Left ventricle myocardium inferior (tissue), 1 donor: ENCODE measurements at regions not wholly inside any gene's neighbourhood (a gene's known extent, or its start where the extent isn't known, plus 50 kb on each side); places are given as distances from the start of the nearest gene placed in this dataset.

Experiments used
- DNase-seq: peaks from one replicate; pipeline ENCODE4 v3.0.0-alpha.2; 2020
- H3K27ac ChIP-seq: fragments of 200-600 bp; replicated peaks from 2 replicates; pipeline ENCODE4 v1.8.0; 2021
- H3K27me3 ChIP-seq: fragments of 200-600 bp; 2 replicates; pipeline ENCODE4 v1.8.0; 2021; ENCODE audit warnings: low read depth
- H3K36me3 ChIP-seq: fragments of 200-600 bp; 2 replicates; pipeline ENCODE4 v1.8.0; 2021
- H3K4me1 ChIP-seq: fragments of 200-600 bp; 2 replicates; pipeline ENCODE4 v1.8.0; 2021
- H3K4me3 ChIP-seq: fragments of 200-600 bp; 2 replicates; pipeline ENCODE4 v1.8.0; 2021; ENCODE audit warnings: mild to moderate bottlenecking, moderate library complexity
- H3K9me3 ChIP-seq: fragments of 200-600 bp; replicated peaks from 2 replicates; pipeline ENCODE4 v1.8.0; 2021
- CTCF ChIP-seq: fragments of 200-600 bp; IDR thresholded peaks from 2 replicates; pipeline ENCODE4 v1.8.0; 2021; ENCODE audit warnings: antibody characterized with exemption, mild to moderate bottlenecking, borderline replicate concordance
- intact Hi-C: fragments of 100-400 bp; cut with micrococcal nuclease; formaldehyde crosslinking; loops from one replicate; pipeline ENCODE4 v1.11.0; 2022
- donor health status: DM: no; HTN: yes; CAD: no; lungs with severe emphysema.

DNA sequence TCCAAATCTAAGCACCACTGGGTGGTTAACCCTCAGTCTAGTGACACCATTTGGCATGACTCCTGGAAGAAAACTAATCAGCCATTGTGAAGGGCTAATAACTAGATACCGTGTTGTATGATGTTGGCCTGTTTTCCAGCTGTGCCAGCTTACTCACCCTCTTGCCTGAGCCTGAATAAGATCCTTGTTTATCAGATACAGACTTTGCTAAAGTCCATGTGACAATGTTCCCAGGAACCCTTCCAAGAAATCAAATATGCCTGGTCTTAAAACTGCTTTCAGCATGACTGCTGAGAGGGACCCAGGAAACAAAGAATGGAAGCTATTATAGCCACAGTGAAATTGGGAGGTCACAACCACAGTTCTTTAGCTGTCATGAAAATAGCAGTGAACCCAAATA is 640.8 kb upstream of the INTU start:
- Histone ChIP-seq H3K27ac (no peak overlapping the region), H3K27me3 (no peaks in the 10 kb centered on the region), H3K4me1 (no peaks in the 10 kb centered on the region), H3K9me3 (peaks cover 14% of the 10 kb centered on the region), H3K36me3 (no peaks in the 10 kb centered on the region), H3K4me3 (no peak overlapping the region)
- no peak for TF ChIP-seq CTCF
- intact Hi-C loops = no loop called here
- no peak for DNase-seq

DNA sequence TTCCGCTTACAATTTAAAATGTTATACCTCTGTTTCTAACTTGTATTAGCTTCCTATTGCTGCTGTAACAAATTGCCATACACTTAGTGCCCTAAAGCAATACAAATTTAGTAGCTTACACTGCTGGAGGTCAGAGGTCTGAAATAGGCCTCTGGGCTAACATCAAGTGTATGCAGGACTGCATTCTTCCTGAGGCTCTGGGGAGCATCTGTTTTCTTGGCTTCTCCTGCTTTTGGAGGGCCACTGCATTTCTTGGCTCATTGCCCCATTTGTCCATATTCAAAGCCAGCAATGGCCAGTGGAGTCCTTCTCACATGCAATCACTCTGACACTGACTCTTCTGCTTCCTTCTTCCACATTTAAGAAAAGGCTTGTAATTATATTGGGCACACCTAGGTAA is 639.8 kb upstream of the INTU start:
- intact Hi-C loops = no loop called here

GRCh38 chr4:126993351-126993750 is 639.4 kb upstream of the INTU start:
- no peak for TF ChIP-seq CTCF
- DNase-seq = no peak
- Histone ChIP-seq H3K36me3 (no peaks in the 10 kb centered on the region), H3K27me3 (no peaks in the 10 kb centered on the region), H3K4me1 (no peaks in the 10 kb centered on the region), H3K4me3 (no peak overlapping the region), H3K9me3 (peaks cover 4% of the 10 kb centered on the region), H3K27ac (no peak overlapping the region)
- intact Hi-C loops = no loop called here

More for the DNA sequence above, 639.8 kb upstream of the INTU start:
- Histone ChIP-seq H3K4me3 (no peak overlapping the region), H3K27me3 (no peaks in the 10 kb centered on the region), H3K4me1 (no peaks in the 10 kb centered on the region), H3K36me3 (no peaks in the 10 kb centered on the region), H3K9me3 (peaks cover 6% of the 10 kb centered on the region), H3K27ac (no peak overlapping the region)
- DNase-seq = no peak
- no peak for TF ChIP-seq CTCF

DNA sequence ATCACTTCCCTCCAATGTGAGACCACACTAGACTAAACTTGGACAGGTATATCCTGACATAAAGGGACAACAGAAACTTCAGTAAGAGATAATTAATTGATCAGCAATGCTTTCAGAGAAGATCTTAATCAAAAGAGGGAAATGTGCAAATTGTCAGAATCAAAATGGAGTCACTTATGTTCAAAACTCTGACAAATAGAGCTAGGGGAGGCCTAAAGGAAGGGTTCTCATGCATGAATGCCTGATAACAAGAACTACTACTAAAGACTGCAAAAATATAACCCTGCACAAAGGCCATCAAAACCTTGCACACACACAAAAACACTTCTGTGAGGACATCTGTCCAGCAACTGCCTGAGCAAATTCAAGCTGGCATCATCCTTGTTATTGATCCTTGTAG is 637.5 kb upstream of the INTU start:
- H3K36me3 ChIP-seq = no peaks in the 10 kb centered on the region

GRCh38 chr4:127000110-127000509 is 632.6 kb upstream of the INTU start:
- Histone ChIP-seq H3K9me3 (no peaks in the 10 kb centered on the region), H3K4me3 (no peak overlapping the region), H3K4me1 (no peaks in the 10 kb centered on the region), H3K27ac (no peak overlapping the region), H3K36me3 (no peaks in the 10 kb centered on the region), H3K27me3 (no peaks in the 10 kb centered on the region)
- DNase-seq = no peak
- intact Hi-C loops = no loop called here
- TF ChIP-seq CTCF = no peak

More for the DNA sequence above, 637.5 kb upstream of the INTU start:
- H3K9me3 ChIP-seq = peaks cover 4% of the 10 kb centered on the region
- no peak for DNase-seq
- H3K27me3 ChIP-seq = no peaks in the 10 kb centered on the region
- no peak for TF ChIP-seq CTCF
- intact Hi-C loops = no loop called here
- no peak overlapping the region for H3K4me3 ChIP-seq
- H3K27ac ChIP-seq = no peak overlapping the region
- H3K4me1 ChIP-seq = no peaks in the 10 kb centered on the region

DNA sequence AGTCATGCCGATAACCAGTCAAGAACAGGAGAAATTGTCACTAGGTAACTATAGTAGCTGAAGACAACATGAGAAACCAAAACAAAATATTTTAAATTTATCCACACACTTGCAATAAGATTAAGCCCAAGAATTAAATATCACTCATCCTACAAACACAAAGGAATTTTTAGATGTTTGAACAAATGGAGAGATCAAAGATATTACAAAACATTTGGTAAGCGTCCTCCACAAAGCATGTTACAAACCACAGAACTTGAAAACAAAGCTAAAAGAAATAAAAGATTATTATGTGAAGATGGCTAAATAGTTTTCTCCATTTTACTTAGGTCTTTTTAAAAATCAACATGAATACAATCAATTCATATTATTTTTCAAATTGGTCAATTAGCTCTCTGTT is 631.9 kb upstream of the INTU start:
- Histone ChIP-seq H3K27ac (no peak overlapping the region), H3K4me1 (no peaks in the 10 kb centered on the region), H3K9me3 (no peaks in the 10 kb centered on the region), H3K27me3 (no peaks in the 10 kb centered on the region), H3K36me3 (no peaks in the 10 kb centered on the region), H3K4me3 (no peak overlapping the region)
- intact Hi-C loops = no loop called here
- no peak for TF ChIP-seq CTCF
- no peak for DNase-seq
